ENCODE measurements at regions not wholly inside any gene's neighbourhood (a gene's known extent, or its start where the extent isn't known, plus 50 kb on each side); places are given as distances from the start of the nearest gene placed in this dataset.

DNA sequence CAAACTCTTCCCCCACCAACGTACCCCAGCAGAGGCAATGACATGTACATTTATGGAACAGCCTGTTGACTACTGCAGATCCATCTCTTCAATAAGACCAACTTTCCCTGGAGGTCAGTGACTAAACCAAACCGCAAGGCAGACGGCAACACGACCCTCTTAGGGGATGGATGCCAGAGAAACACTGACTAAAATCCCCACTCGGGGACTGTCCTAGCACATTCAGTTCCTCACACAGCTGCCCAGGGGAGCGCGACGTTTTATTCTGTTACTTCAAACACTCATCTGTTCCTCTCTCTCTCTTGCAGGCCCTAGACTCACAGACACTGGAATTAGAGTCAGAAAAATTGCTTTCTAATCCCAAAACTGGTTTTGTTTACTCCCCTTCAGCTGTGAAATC is 146.5 kb upstream of the PRSS1 start:
- H3K36me3 ChIP-seq (ENCODE audit: insufficient read depth, low read length) = no peaks in the 10 kb centered on the region
- H3K9me3 ChIP-seq (ENCODE audit: insufficient read depth, low read depth, low read length) = no peaks in the 10 kb centered on the region
- no peak overlapping the region for H3K9ac ChIP-seq (ENCODE audit: low read depth, low read length, poor library complexity, severe bottlenecking)
- no peaks in the 10 kb centered on the region for H3K9me2 ChIP-seq (replicated peaks; ENCODE audit: low read depth, low read length)
- H4K20me1 ChIP-seq (ENCODE audit: insufficient read depth, low read length, poor library complexity, severe bottlenecking) = no peaks in the 10 kb centered on the region
- no peak overlapping the region for H3K4me2 ChIP-seq (ENCODE audit: low read depth, low read length, poor library complexity, severe bottlenecking)
- H3F3A ChIP-seq (ENCODE audit: low read depth) = no peaks in the 10 kb centered on the region
- H3K27me3 ChIP-seq (ENCODE audit: insufficient read depth, low read length, poor library complexity, severe bottlenecking) = no peaks in the 10 kb centered on the region
- H2AFZ ChIP-seq (ENCODE audit: low read length) = no peak overlapping the region
- TF ChIP-seq, protein P1, sequence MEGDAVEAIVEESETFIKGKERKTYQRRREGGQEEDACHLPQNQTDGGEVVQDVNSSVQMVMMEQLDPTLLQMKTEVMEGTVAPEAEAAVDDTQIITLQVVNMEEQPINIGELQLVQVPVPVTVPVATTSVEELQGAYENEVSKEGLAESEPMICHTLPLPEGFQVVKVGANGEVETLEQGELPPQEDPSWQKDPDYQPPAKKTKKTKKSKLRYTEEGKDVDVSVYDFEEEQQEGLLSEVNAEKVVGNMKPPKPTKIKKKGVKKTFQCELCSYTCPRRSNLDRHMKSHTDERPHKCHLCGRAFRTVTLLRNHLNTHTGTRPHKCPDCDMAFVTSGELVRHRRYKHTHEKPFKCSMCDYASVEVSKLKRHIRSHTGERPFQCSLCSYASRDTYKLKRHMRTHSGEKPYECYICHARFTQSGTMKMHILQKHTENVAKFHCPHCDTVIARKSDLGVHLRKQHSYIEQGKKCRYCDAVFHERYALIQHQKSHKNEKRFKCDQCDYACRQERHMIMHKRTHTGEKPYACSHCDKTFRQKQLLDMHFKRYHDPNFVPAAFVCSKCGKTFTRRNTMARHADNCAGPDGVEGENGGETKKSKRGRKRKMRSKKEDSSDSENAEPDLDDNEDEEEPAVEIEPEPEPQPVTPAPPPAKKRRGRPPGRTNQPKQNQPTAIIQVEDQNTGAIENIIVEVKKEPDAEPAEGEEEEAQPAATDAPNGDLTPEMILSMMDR (conservative IDR thresholded peaks at IDR 0.05; ENCODE audit: low read length) = no peak
- no peak for TF ChIP-seq EZH2phosphoT487 (IDR thresholded peaks at IDR 0.05; ENCODE audit: borderline replicate concordance)
- H3K4me3 ChIP-seq (ENCODE audit: low read length, poor library complexity, severe bottlenecking) = no peak overlapping the region
- peaks cover 7% of the 10 kb centered on the region for H3K4me1 ChIP-seq (ENCODE audit: insufficient read depth, low read length, poor library complexity, severe bottlenecking)
- no peaks in the 10 kb centered on the region for H3K79me2 ChIP-seq (ENCODE audit: insufficient read depth, low read length)

DNA sequence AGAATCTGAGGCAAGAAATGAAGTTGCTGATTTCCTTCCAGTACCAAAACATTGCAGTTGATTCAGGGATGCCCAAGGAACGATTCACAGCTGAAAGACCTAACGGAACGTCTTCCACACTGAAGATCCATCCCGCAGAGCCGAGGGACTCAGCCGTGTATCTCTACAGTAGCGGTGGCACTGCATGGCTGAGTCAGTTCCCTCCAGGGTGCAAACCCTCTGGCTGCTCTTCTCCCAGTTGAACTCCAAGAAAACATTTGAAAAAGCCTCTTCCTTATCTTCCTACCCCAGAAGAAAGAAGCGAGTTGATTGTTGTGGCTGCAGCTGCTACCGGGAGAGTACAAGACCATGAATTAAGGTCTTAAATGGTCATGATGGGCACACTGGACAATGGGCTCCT is 147.1 kb upstream of the PRSS1 start:
- H3F3A ChIP-seq (ENCODE audit: low read depth) = no peaks in the 10 kb centered on the region
- H3K4me3 ChIP-seq (ENCODE audit: low read length, poor library complexity, severe bottlenecking) = no peak overlapping the region
- H2AFZ ChIP-seq (ENCODE audit: low read length) = no peak overlapping the region
- no peaks in the 10 kb centered on the region for H3K9me3 ChIP-seq (ENCODE audit: insufficient read depth, low read depth, low read length)
- no peaks in the 10 kb centered on the region for H3K9me2 ChIP-seq (replicated peaks; ENCODE audit: low read depth, low read length)
- H3K9ac ChIP-seq (ENCODE audit: low read depth, low read length, poor library complexity, severe bottlenecking) = no peak overlapping the region
- H4K20me1 ChIP-seq (ENCODE audit: insufficient read depth, low read length, poor library complexity, severe bottlenecking) = no peaks in the 10 kb centered on the region
- no peaks in the 10 kb centered on the region for H3K79me2 ChIP-seq (ENCODE audit: insufficient read depth, low read length)
- H3K36me3 ChIP-seq (ENCODE audit: insufficient read depth, low read length) = no peaks in the 10 kb centered on the region
- no peak overlapping the region for H3K4me2 ChIP-seq (ENCODE audit: low read depth, low read length, poor library complexity, severe bottlenecking)
- H3K27me3 ChIP-seq (ENCODE audit: insufficient read depth, low read length, poor library complexity, severe bottlenecking) = no peaks in the 10 kb centered on the region
- H3K4me1 ChIP-seq (ENCODE audit: insufficient read depth, low read length, poor library complexity, severe bottlenecking) = peaks cover 10% of the 10 kb centered on the region
- no peak for TF ChIP-seq EZH2phosphoT487 (IDR thresholded peaks at IDR 0.05; ENCODE audit: borderline replicate concordance)
- TF ChIP-seq, protein P1 (conservative IDR thresholded peaks at IDR 0.05; ENCODE audit: low read length) = no peak

DNA sequence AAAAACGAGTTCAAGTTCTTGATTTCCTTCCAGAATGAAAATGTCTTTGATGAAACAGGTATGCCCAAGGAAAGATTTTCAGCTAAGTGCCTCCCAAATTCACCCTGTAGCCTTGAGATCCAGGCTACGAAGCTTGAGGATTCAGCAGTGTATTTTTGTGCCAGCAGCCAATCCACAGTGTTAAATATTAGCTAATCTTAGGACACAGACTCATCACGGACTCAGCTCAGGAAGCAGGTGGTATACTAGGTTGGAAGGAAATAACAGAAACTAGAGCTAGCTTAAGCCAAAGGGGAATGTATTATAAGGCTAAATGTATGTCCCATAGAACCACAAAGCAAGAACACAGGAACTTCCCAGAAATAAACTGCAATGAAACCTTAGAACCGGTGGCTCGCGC is 151.0 kb upstream of the PRSS1 start:
- Histone ChIP-seq H3K27me3 (ENCODE audit: insufficient read depth, low read length, poor library complexity, severe bottlenecking) (no peaks in the 10 kb centered on the region), H3K4me2 (ENCODE audit: low read depth, low read length, poor library complexity, severe bottlenecking) (no peak overlapping the region), H4K20me1 (ENCODE audit: insufficient read depth, low read length, poor library complexity, severe bottlenecking) (no peaks in the 10 kb centered on the region), H3F3A (ENCODE audit: low read depth) (no peaks in the 10 kb centered on the region), H3K4me1 (ENCODE audit: insufficient read depth, low read length, poor library complexity, severe bottlenecking) (peaks cover 35% of the 10 kb centered on the region), H3K9ac (ENCODE audit: low read depth, low read length, poor library complexity, severe bottlenecking) (no peak overlapping the region), H3K9me3 (ENCODE audit: insufficient read depth, low read depth, low read length) (no peaks in the 10 kb centered on the region), H3K9me2 (replicated peaks; ENCODE audit: low read depth, low read length) (no peaks in the 10 kb centered on the region), H3K4me3 (ENCODE audit: low read length, poor library complexity, severe bottlenecking) (no peak overlapping the region), H3K36me3 (ENCODE audit: insufficient read depth, low read length) (no peaks in the 10 kb centered on the region), H3K79me2 (ENCODE audit: insufficient read depth, low read length) (no peaks in the 10 kb centered on the region), H2AFZ (ENCODE audit: low read length) (no peak overlapping the region)
- no peak for TF ChIP-seq EZH2phosphoT487 (IDR thresholded peaks at IDR 0.05; ENCODE audit: borderline replicate concordance)
- TF ChIP-seq, protein P1 (conservative IDR thresholded peaks at IDR 0.05; ENCODE audit: low read length) = no peak

All from Loucy (cell line).